GM12878 (cell line): ENCODE measurements at regions not wholly inside any gene's neighbourhood (a gene's known extent, or its start where the extent isn't known, plus 50 kb on each side); places are given as distances from the start of the nearest gene placed in this dataset.

Source experiments
- ATAC-seq: fragments of 200-7000 bp; cut with Tn5 transposase; 3 replicates; pipeline ENCODE4 v1.9.1; 2020; ENCODE audit warnings: mild to moderate bottlenecking, moderate library complexity
- BruUV-seq: library from RNA; stranded (reverse); fragments of 400-500 nt; replicated peaks from 2 replicates; lab custom pipeline; 2021; lab: Mats Ljungman, UMichigan
- CTCF ChIA-PET: fragments of 300-600 bp; sonication (Branson Sonifier 250); formaldehyde crosslinking; extraction: SDS; loops from one replicate; lab custom pipeline; 2021; ENCODE audit warnings: inconsistent platforms; lab: Yijun Ruan, JAX
- POLR2A ChIA-PET: fragments of 350-600 bp; formaldehyde crosslinking; extraction: SDS; loops from one replicate; lab custom pipeline; 2021; ENCODE audit warnings: inconsistent platforms; lab: Charles Lee
- RAD21 ChIA-PET: fragments of 300-600 bp; sonication (Branson Sonifier 250); formaldehyde crosslinking; loops from one replicate; lab custom pipeline; 2023; ENCODE audit warnings: antibody characterized with exemption; ENCODE audit not compliant: unreplicated experiment; lab: Charles Lee
- SMC1A ChIA-PET: fragments of 300-600 bp; sonication (Branson Sonifier 250); formaldehyde crosslinking; loops from one replicate; lab custom pipeline; 2023; ENCODE audit not compliant: unreplicated experiment, uncharacterized antibody; lab: Charles Lee
- DNase-seq: peaks from one replicate; pipeline ENCODE4 v3.0.0-alpha.2; 2011; ENCODE audit warnings: low read depth, low spot score
- FAIRE-seq: peaks from 3 replicates; lab custom pipeline; 2011; peaks lifted over from hg19 to GRCh38; lab: Jason Lieb, UNC
- H2AFZ ChIP-seq: 2 replicates; pipeline ENCODE4 v1.6.0; 2011; ENCODE audit warnings: low read depth, low read length, control low read depth; ENCODE audit not compliant: control insufficient read depth
- H3K27ac ChIP-seq: 2 replicates; pipeline ENCODE4 v1.5.1; 2011; ENCODE audit warnings: control low read depth; ENCODE audit not compliant: control insufficient read depth, insufficient read depth
- H3K27me3 ChIP-seq, 2 experiments: replicated peaks in 1 of 2; 2 replicates each; pipeline versions ENCODE4 v1.6.0 to v1.6.1; 2011; ENCODE audit warnings: low read length in 1 of 2; ENCODE audit not compliant: control insufficient read depth in 2 of 2, insufficient read depth in 2 of 2
- H3K36me3 ChIP-seq, 2 experiments: 2 replicates each; pipeline ENCODE4 v1.5.1; 2011; ENCODE audit warnings: low read length in 1 of 2; ENCODE audit not compliant: control insufficient read depth in 2 of 2, insufficient read depth in 2 of 2
- H3K4me1 ChIP-seq: 2 replicates; pipeline ENCODE4 v1.6.1; 2011; ENCODE audit warnings: mild to moderate bottlenecking, low read length, moderate library complexity, mixed read lengths; ENCODE audit not compliant: control insufficient read depth, insufficient read depth
- H3K4me2 ChIP-seq: 2 replicates; pipeline ENCODE4 v1.6.0; 2011; ENCODE audit warnings: control low read depth; ENCODE audit not compliant: control insufficient read depth, insufficient read depth
- H3K4me3 ChIP-seq: fragments of 200-600 bp; sonication (generic); 2 replicates; pipeline ENCODE4 v1.5.1; 2016
- H3K79me2 ChIP-seq: 2 replicates; pipeline ENCODE4 v1.6.0; 2011; ENCODE audit warnings: low read length; ENCODE audit not compliant: control insufficient read depth, insufficient read depth
- H3K9ac ChIP-seq: 2 replicates; pipeline ENCODE4 v1.8.0; 2011; ENCODE audit warnings: low read length, control low read depth, mixed read lengths; ENCODE audit not compliant: control insufficient read depth, insufficient read depth
- H3K9me3 ChIP-seq: replicated peaks from 3 replicates; pipeline ENCODE4 v1.5.1; 2011; ENCODE audit warnings: mild to moderate bottlenecking, low read length; ENCODE audit not compliant: control insufficient read depth, insufficient read depth
- H4K20me1 ChIP-seq: 2 replicates; pipeline ENCODE4 v1.6.0; 2011; ENCODE audit not compliant: control insufficient read depth, insufficient read depth
- ASH2L ChIP-seq: fragments of 300-600, 200-600 bp; sonication (generic); IDR thresholded peaks from 2 replicates; pipeline ENCODE4 v1.6.1; 2017; ENCODE audit warnings: low read depth, mild to moderate bottlenecking, borderline replicate concordance
- BCL11A ChIP-seq: IDR thresholded peaks from 2 replicates; pipeline ENCODE4 v1.6.1; 2011; ENCODE audit warnings: low read depth, low read length
- CHD4 ChIP-seq: fragments of 200-600 bp; sonication (generic); IDR thresholded peaks from 2 replicates; pipeline ENCODE4 v1.6.1; 2016; ENCODE audit warnings: mild to moderate bottlenecking
- EGR1 ChIP-seq, 2 experiments: IDR thresholded peaks; 1 replicate in 1 of 2; 2 replicates in 1 of 2; pipeline ENCODE4 v1.6.1; 2011 to 2012; ENCODE audit warnings: low read depth in 2 of 2, low read length in 2 of 2, borderline replicate concordance in 1 of 2, mild to moderate bottlenecking in 1 of 2, moderate library complexity in 1 of 2
- GATAD2B ChIP-seq: fragments of 450-650 bp; conservative IDR thresholded peaks from 2 replicates; pipeline ENCODE4 v1.6.1; 2017; ENCODE audit warnings: low read depth, mild to moderate bottlenecking, moderate library complexity
- IKZF2 ChIP-seq, 2 experiments: fragments of 450-650 bp; IDR thresholded peaks; 2 replicates each; pipeline ENCODE4 v1.6.1; 2017; ENCODE audit warnings: mild to moderate bottlenecking in 2 of 2, moderate library complexity in 2 of 2
- NFYB ChIP-seq: IDR thresholded peaks from 2 replicates; pipeline ENCODE4 v1.6.1; 2011; ENCODE audit warnings: low read depth, mild to moderate bottlenecking, low read length, improper control_type of control experiment, moderate library complexity; ENCODE audit not compliant: insufficient read depth
- PAX5 ChIP-seq: IDR thresholded peaks from 2 replicates; pipeline ENCODE4 v1.6.1; 2011; ENCODE audit warnings: low read depth, low read length, borderline replicate concordance
- POLR2AphosphoS5 ChIP-seq: IDR thresholded peaks from 2 replicates; pipeline ENCODE4 v1.6.1; 2011; ENCODE audit warnings: mild to moderate bottlenecking, low read length, inconsistent platforms
- RFX5 ChIP-seq: IDR thresholded peaks from 2 replicates; pipeline ENCODE4 v1.6.1; 2011; ENCODE audit warnings: low read depth, low read length, improper control_type of control experiment
- WGBS: methylation state at CpG from one replicate; pipeline ENCODE4 v1.1.6; 2016; ENCODE audit warnings: low lambda C conversion rate; ENCODE audit not compliant: insufficient replicate concordance, insufficient coverage; ENCODE audit errors: missing lambda C conversion rate; 5-methylcytosine and 5-hydroxymethylcytosine counted together
- in situ Hi-C: fragments of 300-500 bp; cut with MboI; formaldehyde crosslinking; loops from 9 replicates; pipeline ENCODE4 v1.14.3; 2018; ENCODE audit warnings: mixed read lengths
- intact Hi-C: fragments of 100-400 bp; cut with micrococcal nuclease; formaldehyde crosslinking; loops from one replicate; pipeline ENCODE4 v1.14.2; 2022; ENCODE audit not compliant: unreplicated experiment
- TF ChIP-seq, protein P1 (sequence below): fragments of 450-650 bp; formaldehyde crosslinking; IDR thresholded peaks from 2 replicates; pipeline ENCODE4 v1.5.0; 2022; ENCODE audit warnings: mild to moderate bottlenecking, missing genetic modification characterization

DNA sequence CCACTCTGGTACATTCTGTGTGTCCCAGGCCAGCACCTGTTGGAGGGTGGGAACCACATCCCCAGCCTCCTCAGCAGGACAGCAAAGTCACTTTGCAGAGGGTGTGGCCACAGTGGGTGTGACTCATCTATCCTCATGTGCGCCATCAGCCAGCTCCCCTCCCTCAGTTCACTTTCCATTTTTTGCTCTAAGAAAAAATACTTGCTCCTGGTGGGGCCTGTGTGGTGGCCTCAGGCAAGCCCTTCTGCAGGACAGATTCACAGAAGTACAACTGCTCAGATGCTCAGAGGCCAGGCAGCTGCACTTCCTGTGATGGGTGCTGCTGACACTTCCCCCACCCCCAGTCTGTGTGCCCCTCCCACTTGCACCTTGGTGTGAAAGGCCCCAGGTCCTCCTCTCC lies 78.3 kb upstream of the ALDH1L1 start:
- CTCF ChIA-PET = interaction anchor here (1.2 kb wide), 1 partner anchor 105 kb away, joined by 3 read pairs; no protein-coding TSS in a partner anchor
- H3K36me3 ChIP-seq = no peaks in the 10 kb centered on the region
- H3K4me3 ChIP-seq = no peak overlapping the region
- H4K20me1 ChIP-seq = no peaks in the 10 kb centered on the region
- no peaks in the 10 kb centered on the region for H3K79me2 ChIP-seq
- RAD21 ChIA-PET = no interaction called here
- FAIRE-seq (no peak), ATAC-seq (no peak), DNase-seq (no peak)
- POLR2A ChIA-PET = no interaction called here
- no TSS peak for BruUV-seq
- intact Hi-C loops (loop anchor here (5.0 kb wide), 1 partner anchor 129 kb away; no protein-coding TSS in a partner anchor), in situ Hi-C loops (no loop called here)
- no peaks in the 10 kb centered on the region for H3K9me3 ChIP-seq
- WGBS = 89% methylated on average over 1 of the region's 1 CpG
- no peak overlapping the region for H3K9ac ChIP-seq
- no peaks in the 10 kb centered on the region; a peak in 1 of 4 replicates for H3K27me3 ChIP-seq
- no peak overlapping the region for H2AFZ ChIP-seq
- no peaks in the 10 kb centered on the region for H3K4me1 ChIP-seq
- no peak overlapping the region for H3K27ac ChIP-seq
- TF ChIP-seq IKZF2 (IDR thresholded peaks at IDR 0.05) = no peak
- TF ChIP-seq POLR2AphosphoS5 = no peak
- TF ChIP-seq EGR1 (IDR thresholded peaks at IDR 0.05; ENCODE audit: borderline replicate concordance in 1 of 2, low read depth in 2 of 2, low read length in 2 of 2) = no peak
- TF ChIP-seq RFX5 = no peak
- no peak for TF ChIP-seq NFYB
- no peak for TF ChIP-seq ASH2L
- TF ChIP-seq CHD4 = no peak
- no peak for TF ChIP-seq PAX5
- TF ChIP-seq GATAD2B = no peak
- SMC1A ChIA-PET = no interaction called here
- no peak overlapping the region for H3K4me2 ChIP-seq

DNA sequence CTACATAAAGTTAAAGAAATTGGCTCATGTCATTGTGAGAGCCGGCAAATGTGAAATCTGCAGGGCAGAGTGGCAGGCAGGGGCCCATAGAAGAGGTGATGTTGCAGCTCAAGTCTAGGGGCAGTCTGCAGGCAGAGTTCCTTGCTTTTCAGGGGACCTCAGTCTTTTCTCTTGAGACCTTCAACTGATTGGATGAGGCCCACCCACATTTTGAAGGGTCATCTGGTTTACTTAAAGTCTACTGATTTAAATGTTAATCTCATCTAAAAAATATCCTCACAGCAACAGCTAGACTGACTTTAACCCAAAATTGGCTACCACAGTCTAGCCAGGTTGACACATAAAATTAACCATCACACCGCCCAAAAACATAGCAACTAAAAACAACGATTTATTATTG lies 77.6 kb upstream of the ALDH1L1 start:
- H3K4me3 ChIP-seq = no peak overlapping the region
- H3K27me3 ChIP-seq = no peaks in the 10 kb centered on the region; a peak in 1 of 4 replicates
- ATAC-seq = no peak
- H3K4me1 ChIP-seq = no peaks in the 10 kb centered on the region
- 65% methylated on average over 3 of the region's 3 CpGs for WGBS
- CTCF ChIA-PET = no interaction called here
- H3K9ac ChIP-seq = no peak overlapping the region
- no peaks in the 10 kb centered on the region for H3K79me2 ChIP-seq
- H3K4me2 ChIP-seq = no peak overlapping the region
- no peaks in the 10 kb centered on the region for H3K9me3 ChIP-seq
- POLR2A ChIA-PET = no interaction called here
- intact Hi-C loops (loop anchor here (5.0 kb wide), 1 partner anchor 129 kb away; no protein-coding TSS in a partner anchor), in situ Hi-C loops (no loop called here)
- no peak overlapping the region for H3K27ac ChIP-seq
- no TSS peak for BruUV-seq
- RAD21 ChIA-PET = no interaction called here
- SMC1A ChIA-PET = no interaction called here
- no peak for FAIRE-seq
- H4K20me1 ChIP-seq = no peaks in the 10 kb centered on the region
- no peak overlapping the region for H2AFZ ChIP-seq
- TF ChIP-seq, protein P1, sequence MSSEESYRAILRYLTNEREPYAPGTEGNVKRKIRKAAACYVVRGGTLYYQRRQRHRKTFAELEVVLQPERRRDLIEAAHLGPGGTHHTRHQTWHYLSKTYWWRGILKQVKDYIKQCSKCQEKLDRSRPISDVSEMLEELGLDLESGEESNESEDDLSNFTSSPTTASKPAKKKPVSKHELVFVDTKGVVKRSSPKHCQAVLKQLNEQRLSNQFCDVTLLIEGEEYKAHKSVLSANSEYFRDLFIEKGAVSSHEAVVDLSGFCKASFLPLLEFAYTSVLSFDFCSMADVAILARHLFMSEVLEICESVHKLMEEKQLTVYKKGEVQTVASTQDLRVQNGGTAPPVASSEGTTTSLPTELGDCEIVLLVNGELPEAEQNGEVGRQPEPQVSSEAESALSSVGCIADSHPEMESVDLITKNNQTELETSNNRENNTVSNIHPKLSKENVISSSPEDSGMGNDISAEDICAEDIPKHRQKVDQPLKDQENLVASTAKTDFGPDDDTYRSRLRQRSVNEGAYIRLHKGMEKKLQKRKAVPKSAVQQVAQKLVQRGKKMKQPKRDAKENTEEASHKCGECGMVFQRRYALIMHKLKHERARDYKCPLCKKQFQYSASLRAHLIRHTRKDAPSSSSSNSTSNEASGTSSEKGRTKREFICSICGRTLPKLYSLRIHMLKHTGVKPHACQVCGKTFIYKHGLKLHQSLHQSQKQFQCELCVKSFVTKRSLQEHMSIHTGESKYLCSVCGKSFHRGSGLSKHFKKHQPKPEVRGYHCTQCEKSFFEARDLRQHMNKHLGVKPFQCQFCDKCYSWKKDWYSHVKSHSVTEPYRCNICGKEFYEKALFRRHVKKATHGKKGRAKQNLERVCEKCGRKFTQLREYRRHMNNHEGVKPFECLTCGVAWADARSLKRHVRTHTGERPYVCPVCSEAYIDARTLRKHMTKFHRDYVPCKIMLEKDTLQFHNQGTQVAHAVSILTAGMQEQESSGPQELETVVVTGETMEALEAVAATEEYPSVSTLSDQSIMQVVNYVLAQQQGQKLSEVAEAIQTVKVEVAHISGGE (CRISPR knock-in tag) = no peak
- TF ChIP-seq BCL11A = no peak
- H3K36me3 ChIP-seq = no peaks in the 10 kb centered on the region
- no peak for DNase-seq
